Tibial artery (tissue), 4 donors: ENCODE measurements at regions not wholly inside any gene's neighbourhood (a gene's known extent, or its start where the extent isn't known, plus 50 kb on each side); places are given as distances from the start of the nearest gene placed in this dataset.

Experiments used
- DNase-seq, 2 donors: peaks; one replicate each; pipeline ENCODE4 v3.0.0-alpha.2; 2019
- H3K27ac ChIP-seq, 2 donors: fragments of 200-600 bp; sonication (generic) in 1 of 2; 1 replicate in 1 of 2; 2 replicates in 1 of 2; pipeline ENCODE4 v1.5.1; 2018 to 2019; ENCODE audit warnings: mild to moderate bottlenecking in 1 of 2
- H3K27me3 ChIP-seq, 2 donors: fragments of 200-600 bp; sonication (generic) in 1 of 2; one replicate each; pipeline versions ENCODE4 v1.5.1 to v1.6.0; 2016 to 2019
- H3K36me3 ChIP-seq, 3 donors: fragments of 200-600 bp; sonication (generic) in 2 of 3; one replicate each; pipeline ENCODE4 v1.5.1; 2016 to 2019; ENCODE audit warnings: mild to moderate bottlenecking in 2 of 3
- H3K4me1 ChIP-seq, 4 donors: fragments of 200-600 bp; sonication (generic) in 2 of 4; 1 replicate in 3 of 4; 2 replicates in 1 of 4; pipeline ENCODE4 v1.5.1; 2016 to 2019
- H3K4me3 ChIP-seq, 2 donors: fragments of 200-600 bp; sonication (generic) in 1 of 2; 1 replicate in 1 of 2; 2 replicates in 1 of 2; pipeline ENCODE4 v1.5.1; 2018 to 2019; ENCODE audit warnings: mild to moderate bottlenecking in 2 of 2
- H3K9me3 ChIP-seq, 3 donors: fragments of 200-600 bp; sonication (generic) in 1 of 3; one replicate each; pipeline ENCODE4 v1.5.1; 2016 to 2019
- intact Hi-C: fragments of 100-400 bp; cut with DNase I; formaldehyde crosslinking; loops from one replicate; pipeline ENCODE4 v1.15.0; 2023; ENCODE audit warnings: low total_unique reads
- TF ChIP-seq, protein P1 (sequence below), 2 experiments: fragments of 200-600 bp in 1 of 2; fragments of 450-650 bp in 1 of 2; IDR thresholded peaks; one replicate each; pipeline ENCODE4 v1.5.1; 2017 to 2019; ENCODE audit warnings: antibody characterized with exemption in 2 of 2, mild to moderate bottlenecking in 1 of 2, moderate library complexity in 1 of 2

- intact Hi-C loops: no loop called here
- no peaks in the 10 kb centered on the region for H3K27me3 ChIP-seq
- TF ChIP-seq, protein P1, sequence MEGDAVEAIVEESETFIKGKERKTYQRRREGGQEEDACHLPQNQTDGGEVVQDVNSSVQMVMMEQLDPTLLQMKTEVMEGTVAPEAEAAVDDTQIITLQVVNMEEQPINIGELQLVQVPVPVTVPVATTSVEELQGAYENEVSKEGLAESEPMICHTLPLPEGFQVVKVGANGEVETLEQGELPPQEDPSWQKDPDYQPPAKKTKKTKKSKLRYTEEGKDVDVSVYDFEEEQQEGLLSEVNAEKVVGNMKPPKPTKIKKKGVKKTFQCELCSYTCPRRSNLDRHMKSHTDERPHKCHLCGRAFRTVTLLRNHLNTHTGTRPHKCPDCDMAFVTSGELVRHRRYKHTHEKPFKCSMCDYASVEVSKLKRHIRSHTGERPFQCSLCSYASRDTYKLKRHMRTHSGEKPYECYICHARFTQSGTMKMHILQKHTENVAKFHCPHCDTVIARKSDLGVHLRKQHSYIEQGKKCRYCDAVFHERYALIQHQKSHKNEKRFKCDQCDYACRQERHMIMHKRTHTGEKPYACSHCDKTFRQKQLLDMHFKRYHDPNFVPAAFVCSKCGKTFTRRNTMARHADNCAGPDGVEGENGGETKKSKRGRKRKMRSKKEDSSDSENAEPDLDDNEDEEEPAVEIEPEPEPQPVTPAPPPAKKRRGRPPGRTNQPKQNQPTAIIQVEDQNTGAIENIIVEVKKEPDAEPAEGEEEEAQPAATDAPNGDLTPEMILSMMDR (IDR thresholded peaks at IDR 0.05): no peak
- H3K4me3 ChIP-seq: no peak overlapping the region
- H3K4me1 ChIP-seq: peaks cover 0 to 4% (median 0%) of the 10 kb centered on the region in 4 donors
- H3K9me3 ChIP-seq: no peaks in the 10 kb centered on the region
- no peak overlapping the region for H3K27ac ChIP-seq
- H3K36me3 ChIP-seq: no peaks in the 10 kb centered on the region
- no peak for DNase-seq
Measured at GRCh38 chr1:177442584-177442983, 271.8 kb downstream of the BRINP2 start.

GRCh38 chr1:177441281-177441680, 270.5 kb downstream of the BRINP2 start:
- intact Hi-C loops: no loop called here
- H3K4me3 ChIP-seq: no peak overlapping the region
- no peaks in the 10 kb centered on the region for H3K36me3 ChIP-seq
- H3K27ac ChIP-seq: no peak overlapping the region
- peaks cover 0 to under 1% (median 0%) of the 10 kb centered on the region in 4 donors for H3K4me1 ChIP-seq
- TF ChIP-seq, protein P1 (IDR thresholded peaks at IDR 0.05): no peak
- no peaks in the 10 kb centered on the region for H3K9me3 ChIP-seq
- no peaks in the 10 kb centered on the region for H3K27me3 ChIP-seq
- no peak for DNase-seq

DNA sequence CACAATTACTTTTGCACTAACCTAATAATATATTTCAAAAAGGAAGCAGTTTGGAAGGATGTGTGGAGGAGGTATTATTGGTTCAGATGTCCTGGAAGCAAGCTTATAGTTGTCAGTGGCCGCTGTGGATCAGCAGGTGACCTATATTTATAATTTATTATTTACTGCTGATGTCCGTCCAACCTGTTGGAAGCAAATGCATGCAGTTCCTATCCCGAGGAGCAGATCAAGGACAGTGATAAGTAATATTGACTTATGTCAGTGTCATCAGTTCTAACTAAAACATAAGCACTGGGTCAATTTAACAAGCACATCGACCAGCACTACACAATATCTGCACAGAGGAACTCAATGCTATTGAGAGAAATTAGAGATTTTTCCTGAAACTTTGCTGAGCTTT, 270.1 kb downstream of the BRINP2 start:
- intact Hi-C loops: no loop called here

GRCh38 chr1:177439301-177439700, 268.5 kb downstream of the BRINP2 start:
- TF ChIP-seq, protein P1 (IDR thresholded peaks at IDR 0.05): no peak
- Histone ChIP-seq H3K36me3 (no peaks in the 10 kb centered on the region), H3K4me1 (no peaks in the 10 kb centered on the region), H3K27ac (no peak overlapping the region), H3K9me3 (no peaks in the 10 kb centered on the region), H3K4me3 (no peak overlapping the region), H3K27me3 (no peaks in the 10 kb centered on the region)
- intact Hi-C loops: no loop called here
- DNase-seq: no peak

More for the DNA sequence above, 270.1 kb downstream of the BRINP2 start:
- no peaks in the 10 kb centered on the region for H3K27me3 ChIP-seq
- H3K9me3 ChIP-seq: no peaks in the 10 kb centered on the region
- H3K4me3 ChIP-seq: no peak overlapping the region
- H3K27ac ChIP-seq: no peak overlapping the region
- TF ChIP-seq, protein P1 (IDR thresholded peaks at IDR 0.05): no peak
- no peaks in the 10 kb centered on the region for H3K36me3 ChIP-seq
- H3K4me1 ChIP-seq: no peaks in the 10 kb centered on the region
- DNase-seq: no peak

GRCh38 chr1:177435364-177435763, 264.6 kb downstream of the BRINP2 start:
- no peak for DNase-seq
- no peak overlapping the region for H3K4me3 ChIP-seq
- TF ChIP-seq, protein P1 (IDR thresholded peaks at IDR 0.05): no peak
- no peaks in the 10 kb centered on the region for H3K36me3 ChIP-seq
- no peak overlapping the region for H3K27ac ChIP-seq
- no peaks in the 10 kb centered on the region for H3K27me3 ChIP-seq
- H3K9me3 ChIP-seq: no peaks in the 10 kb centered on the region
- no peaks in the 10 kb centered on the region for H3K4me1 ChIP-seq
- intact Hi-C loops: no loop called here

GRCh38 chr1:177432897-177433296, 262.1 kb downstream of the BRINP2 start:
- Histone ChIP-seq H3K4me3 (no peak overlapping the region), H3K9me3 (no peaks in the 10 kb centered on the region), H3K36me3 (no peaks in the 10 kb centered on the region), H3K27me3 (no peaks in the 10 kb centered on the region), H3K27ac (no peak overlapping the region), H3K4me1 (no peaks in the 10 kb centered on the region)
- intact Hi-C loops: no loop called here
- TF ChIP-seq, protein P1 (IDR thresholded peaks at IDR 0.05): no peak
- no peak for DNase-seq
